ENCODE measurements at regions not wholly inside any gene's neighbourhood (a gene's known extent, or its start where the extent isn't known, plus 50 kb on each side); places are given as distances from the start of the nearest gene placed in this dataset.

GRCh38 chr5:81907012-81907635, 64.7 kb upstream of the ATG10 start:
- Mint-ChIP-seq H3K27me3 (ENCODE audit: low read depth) (no peaks in the 10 kb centered on the region), H3K4me3 (no peak overlapping the region), H3K27ac (no peak overlapping the region), H3K9me3 (0 out of 2 replicates have a peak, but pooled peaks cover 4% of the 10 kb centered on the region), H3K4me1 (peaks cover 16% of the 10 kb centered on the region), H3K36me3 (no peaks in the 10 kb centered on the region; the same call in 1 of the 2 replicates)
- TF ChIP-seq TP53 (CRISPR knock-in tag; IDR thresholded peaks at IDR 0.05) (no peak), NFE2L1 (CRISPR knock-in tag; IDR thresholded peaks at IDR 0.05) (no peak)
- ATAC-seq: no peak
- CTCF ChIA-PET: interaction anchor here (1.4 kb wide), 1 partner anchor 50 kb away, joined by 5 read pairs; no protein-coding TSS in a partner anchor
- no peak for DNase-seq (ENCODE audit: low spot score)
- POLR2A ChIA-PET: no interaction called here

- no peaks in the 10 kb centered on the region for H3K27me3 Mint-ChIP-seq (ENCODE audit: low read depth)
- TF ChIP-seq FOXK1 (CRISPR knock-in tag; IDR thresholded peaks at IDR 0.05) (no peak), ZNF219 (CRISPR knock-in tag; IDR thresholded peaks at IDR 0.05; ENCODE audit: borderline replicate concordance) (no peak), SOX15 (CRISPR knock-in tag; IDR thresholded peaks at IDR 0.05) (no peak), ZNF416 (CRISPR knock-in tag; IDR thresholded peaks at IDR 0.05) (no peak), FOXP4 (CRISPR knock-in tag; IDR thresholded peaks at IDR 0.05) (no peak), EMX1 (CRISPR knock-in tag; IDR thresholded peaks at IDR 0.05) (no peak), KAT7 (CRISPR knock-in tag; IDR thresholded peaks at IDR 0.05; ENCODE audit: borderline replicate concordance) (no peak), NFATC4 (CRISPR knock-in tag; IDR thresholded peaks at IDR 0.05) (no peak), ZNF317 (CRISPR knock-in tag; IDR thresholded peaks at IDR 0.05; ENCODE audit: borderline replicate concordance, low read depth) (no peak), NFE2L1 (CRISPR knock-in tag; IDR thresholded peaks at IDR 0.05) (no peak), ESRRA (CRISPR knock-in tag; IDR thresholded peaks at IDR 0.05; ENCODE audit: borderline replicate concordance) (no peak)
- TF ChIP-seq, protein P1, sequence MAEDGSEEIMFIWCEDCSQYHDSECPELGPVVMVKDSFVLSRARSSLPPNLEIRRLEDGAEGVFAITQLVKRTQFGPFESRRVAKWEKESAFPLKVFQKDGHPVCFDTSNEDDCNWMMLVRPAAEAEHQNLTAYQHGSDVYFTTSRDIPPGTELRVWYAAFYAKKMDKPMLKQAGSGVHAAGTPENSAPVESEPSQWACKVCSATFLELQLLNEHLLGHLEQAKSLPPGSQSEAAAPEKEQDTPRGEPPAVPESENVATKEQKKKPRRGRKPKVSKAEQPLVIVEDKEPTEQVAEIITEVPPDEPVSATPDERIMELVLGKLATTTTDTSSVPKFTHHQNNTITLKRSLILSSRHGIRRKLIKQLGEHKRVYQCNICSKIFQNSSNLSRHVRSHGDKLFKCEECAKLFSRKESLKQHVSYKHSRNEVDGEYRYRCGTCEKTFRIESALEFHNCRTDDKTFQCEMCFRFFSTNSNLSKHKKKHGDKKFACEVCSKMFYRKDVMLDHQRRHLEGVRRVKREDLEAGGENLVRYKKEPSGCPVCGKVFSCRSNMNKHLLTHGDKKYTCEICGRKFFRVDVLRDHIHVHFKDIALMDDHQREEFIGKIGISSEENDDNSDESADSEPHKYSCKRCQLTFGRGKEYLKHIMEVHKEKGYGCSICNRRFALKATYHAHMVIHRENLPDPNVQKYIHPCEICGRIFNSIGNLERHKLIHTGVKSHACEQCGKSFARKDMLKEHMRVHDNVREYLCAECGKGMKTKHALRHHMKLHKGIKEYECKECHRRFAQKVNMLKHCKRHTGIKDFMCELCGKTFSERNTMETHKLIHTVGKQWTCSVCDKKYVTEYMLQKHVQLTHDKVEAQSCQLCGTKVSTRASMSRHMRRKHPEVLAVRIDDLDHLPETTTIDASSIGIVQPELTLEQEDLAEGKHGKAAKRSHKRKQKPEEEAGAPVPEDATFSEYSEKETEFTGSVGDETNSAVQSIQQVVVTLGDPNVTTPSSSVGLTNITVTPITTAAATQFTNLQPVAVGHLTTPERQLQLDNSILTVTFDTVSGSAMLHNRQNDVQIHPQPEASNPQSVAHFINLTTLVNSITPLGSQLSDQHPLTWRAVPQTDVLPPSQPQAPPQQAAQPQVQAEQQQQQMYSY (CRISPR knock-in tag; IDR thresholded peaks at IDR 0.05): no peak
- H3K36me3 Mint-ChIP-seq: peaks cover 9% of the 10 kb centered on the region
- ChIA-PET CTCF (interaction anchor here (1.1 to 1.4 kb wide), 2 partner anchors 20 to 49 kb away, joined by 3 to 5 read pairs; no protein-coding TSS in a partner anchor), POLR2A (no interaction called here)
- peaks cover 14% of the 10 kb centered on the region for H3K9me3 Mint-ChIP-seq
- H3K4me3 Mint-ChIP-seq: no peak overlapping the region
- H3K27ac Mint-ChIP-seq: no peak overlapping the region
- no peak for DNase-seq (ENCODE audit: low spot score)
- ATAC-seq: no peak
- H3K4me1 Mint-ChIP-seq: peaks cover 24% of the 10 kb centered on the region
Observed at GRCh38 chr5:81906086-81906485, 65.7 kb upstream of the ATG10 start.

- DNase-seq (ENCODE audit: low spot score) (no peak), ATAC-seq (no peak)
- peaks cover 27% of the 10 kb centered on the region for H3K4me1 Mint-ChIP-seq
- no peak overlapping the region for H3K27ac Mint-ChIP-seq
- H3K36me3 Mint-ChIP-seq: peaks cover 19% of the 10 kb centered on the region
- ChIA-PET POLR2A (no interaction called here), CTCF (no interaction called here)
- no peaks in the 10 kb centered on the region; the same call in 1 of the 2 replicates for H3K27me3 Mint-ChIP-seq (ENCODE audit: low read depth)
- no peak overlapping the region for H3K4me3 Mint-ChIP-seq
- H3K9me3 Mint-ChIP-seq: peaks cover 26% of the 10 kb centered on the region
- TF ChIP-seq MLX (CRISPR knock-in tag; IDR thresholded peaks at IDR 0.05) (no peak), HMGXB4 (CRISPR knock-in tag; IDR thresholded peaks at IDR 0.05) (no peak), IRF2 (CRISPR knock-in tag; IDR thresholded peaks at IDR 0.05; ENCODE audit: borderline replicate concordance, low read depth) (no peak), GABPB1 (CRISPR knock-in tag; IDR thresholded peaks at IDR 0.05) (no peak), NR2C2 (CRISPR knock-in tag; IDR thresholded peaks at IDR 0.05) (no peak), ZNF317 (CRISPR knock-in tag; IDR thresholded peaks at IDR 0.05; ENCODE audit: borderline replicate concordance, low read depth) (no peak), ELF4 (CRISPR knock-in tag; IDR thresholded peaks at IDR 0.05; ENCODE audit: low read depth) (no peak)
Observed at GRCh38 chr5:81904861-81905260, 67.0 kb upstream of the ATG10 start.

Data from WTC11 (cell line).